ENCODE measurements at regions not wholly inside any gene's neighbourhood (a gene's known extent, or its start where the extent isn't known, plus 50 kb on each side); places are given as distances from the start of the nearest gene placed in this dataset.

- Histone ChIP-seq H3K9ac (ENCODE audit: insufficient read depth in 1 of 2, low read depth in 2 of 2, low read length in 2 of 2) (no peak overlapping the region), H3K4me1 (replicated peaks in 1 of 2; ENCODE audit: control insufficient read depth in 2 of 2, insufficient read depth in 2 of 2, low read length in 2 of 2) (no peaks in the 10 kb centered on the region), H3K36me3 (ENCODE audit: control insufficient read depth, insufficient read depth, low read length) (no peaks in the 10 kb centered on the region), H2AFZ (ENCODE audit: low read depth, low read length) (no peak overlapping the region), H4K20me1 (replicated peaks; ENCODE audit: control insufficient read depth, insufficient read depth, low read length) (no peaks in the 10 kb centered on the region), H3K79me2 (ENCODE audit: control insufficient read depth, insufficient read depth, low read length) (no peaks in the 10 kb centered on the region), H3K9me1 (ENCODE audit: control insufficient read depth, insufficient read depth, low read length) (no peaks in the 10 kb centered on the region), H3K27me3 (ENCODE audit: control insufficient read depth in 2 of 2, insufficient read depth in 2 of 2, low read length in 2 of 2) (no peaks in the 10 kb centered on the region), H3K4me2 (ENCODE audit: insufficient read depth, low read length) (no peak overlapping the region), H3K9me3 (replicated peaks; ENCODE audit: control insufficient read depth, insufficient read depth, low read depth, low read length) (peaks cover 5% of the 10 kb centered on the region; the same call in 1 of the 2 replicates), H3K4me3 (no peak overlapping the region), H3K27ac (ENCODE audit: extremely low read depth, low read depth, low read length) (no peak overlapping the region)
- CTCF ChIA-PET (ENCODE audit: low intra/inter-chr PET ratio), result no interaction called here
- ATAC-seq, result no peak
- no peak for TF ChIP-seq HOMEZ (CRISPR knock-in tag; IDR thresholded peaks at IDR 0.05)
- no peak for TF ChIP-seq KLF6 (CRISPR knock-in tag; IDR thresholded peaks at IDR 0.05; ENCODE audit: borderline replicate concordance)
- TF ChIP-seq GATA2 (CRISPR knock-in tag; IDR thresholded peaks at IDR 0.05), result no peak
- no TSS peak for BruUV-seq (replicated peaks)
- FAIRE-seq, result no peak
- POLR2A ChIA-PET, result no interaction called here
- intact Hi-C loops (cut with micrococcal nuclease) (no loop called here), in situ Hi-C loops (cut with MboI) (no loop called here)
- 0% methylated on average over 1 of the region's 1 CpG for WGBS (ENCODE audit: insufficient coverage, low coverage, missing lambda C conversion rate)
- DNase-seq (ENCODE audit: extremely low read depth in 1 of 4, low spot score in 3 of 4), result no peak
Measured at GRCh38 chr7:53418834-53419482, 383.5 kb downstream of the POM121L12 start.

- H2AFZ ChIP-seq (ENCODE audit: low read depth, low read length), result no peak overlapping the region
- 0 out of 2 replicates have a peak, but pooled peaks cover 5% of the 10 kb centered on the region for H3K9me3 ChIP-seq (replicated peaks; ENCODE audit: control insufficient read depth, insufficient read depth, low read depth, low read length)
- BruUV-seq (replicated peaks), result no TSS peak
- no peak overlapping the region for H3K4me3 ChIP-seq
- no peaks in the 10 kb centered on the region for H3K36me3 ChIP-seq (ENCODE audit: control insufficient read depth, insufficient read depth, low read length)
- H3K27ac ChIP-seq (ENCODE audit: extremely low read depth, low read depth, low read length), result no peak overlapping the region
- H4K20me1 ChIP-seq (replicated peaks; ENCODE audit: control insufficient read depth, insufficient read depth, low read length), result no peaks in the 10 kb centered on the region
- no peak overlapping the region for H3K4me2 ChIP-seq (ENCODE audit: insufficient read depth, low read length)
- intact Hi-C loops (cut with micrococcal nuclease) (no loop called here), in situ Hi-C loops (cut with MboI) (no loop called here)
- ATAC-seq, result no peak
- H3K9me1 ChIP-seq (ENCODE audit: control insufficient read depth, insufficient read depth, low read length), result no peaks in the 10 kb centered on the region
- ChIA-PET POLR2A (no interaction called here), CTCF (ENCODE audit: low intra/inter-chr PET ratio) (no interaction called here)
- DNase-seq (ENCODE audit: extremely low read depth in 1 of 4, low spot score in 3 of 4), result no peak
- no peak for TF ChIP-seq MEF2D (tag; conservative IDR thresholded peaks at IDR 0.05; ENCODE audit: low read depth)
- WGBS (ENCODE audit: insufficient coverage, low coverage, missing lambda C conversion rate), result 0% methylated on average over 1 of the region's 1 CpG
- H3K4me1 ChIP-seq (replicated peaks in 1 of 2; ENCODE audit: control insufficient read depth in 2 of 2, insufficient read depth in 2 of 2, low read length in 2 of 2), result no peaks in the 10 kb centered on the region
- H3K79me2 ChIP-seq (ENCODE audit: control insufficient read depth, insufficient read depth, low read length), result no peaks in the 10 kb centered on the region
- no peaks in the 10 kb centered on the region for H3K27me3 ChIP-seq (ENCODE audit: control insufficient read depth in 2 of 2, insufficient read depth in 2 of 2, low read length in 2 of 2)
- no peak overlapping the region for H3K9ac ChIP-seq (ENCODE audit: insufficient read depth in 1 of 2, low read depth in 2 of 2, low read length in 2 of 2)
- no peak for FAIRE-seq
Measured at GRCh38 chr7:53420550-53420949, 385.1 kb downstream of the POM121L12 start.
